HCT116 (cell line): ENCODE measurements at regions not wholly inside any gene's neighbourhood (a gene's known extent, or its start where the extent isn't known, plus 50 kb on each side); places are given as distances from the start of the nearest gene placed in this dataset.

Experiments
- ATAC-seq: fragments of 200-7000 bp; cut with Tn5 transposase; 2 replicates; pipeline ENCODE4 v1.9.1; 2020; ENCODE audit warnings: mild to moderate bottlenecking, moderate library complexity
- BruUV-seq: library from RNA; stranded (reverse); fragments of 400-500 nt; replicated peaks from 2 replicates; lab custom pipeline; 2021; lab: Mats Ljungman, UMichigan
- CTCF ChIA-PET: fragments of 300-600 bp; sonication (Branson Sonifier 250); formaldehyde crosslinking; loops from one replicate; lab custom pipeline; 2021; ENCODE audit warnings: antibody characterized with exemption; lab: Charles Lee
- POLR2A ChIA-PET: fragments of 300-600, 350-600 bp; sonication (Branson Sonifier 250); formaldehyde crosslinking; loops from one replicate; lab custom pipeline; 2021; ENCODE audit warnings: antibody characterized with exemption; lab: Charles Lee
- RAD21 ChIA-PET, 2 experiments: fragments of 300-600 bp; sonication (Branson Sonifier 250); formaldehyde crosslinking; loops; one replicate each; lab custom pipeline; 2023; ENCODE audit warnings: low total read pairs in 2 of 2; ENCODE audit not compliant: uncharacterized antibody in 2 of 2, unreplicated experiment in 2 of 2, low non-redundant PET in 1 of 2; lab: Charles Lee
- DNase-seq: peaks from one replicate; pipeline ENCODE4 v3.0.0-alpha.2; 2010; ENCODE audit warnings: low read depth, low spot score
- H2AFZ ChIP-seq: fragments of 200-600 bp; shearing (Covaris generic), sonication (generic); 2 replicates; pipeline ENCODE4 v1.6.1; 2017; ENCODE audit warnings: low read depth, mixed run types, mixed read lengths, antibody characterized with exemption, low read length; ENCODE audit not compliant: poor library complexity, severe bottlenecking
- H3K27ac ChIP-seq: 2 replicates; pipeline ENCODE4 v1.5.1; 2012; ENCODE audit warnings: low read depth, low read length
- H3K27me3 ChIP-seq: fragments of 200-600 bp; sonication (generic); 2 replicates; pipeline ENCODE4 v1.6.1; 2016; ENCODE audit warnings: mixed run types, low read length, mixed read lengths; ENCODE audit not compliant: insufficient read depth
- H3K36me3 ChIP-seq, 2 experiments: fragments of 200-500 bp in 1 of 2; fragments of 200-600 bp in 1 of 2; sonication (Bioruptor generic) in 1 of 2; sonication (generic) in 1 of 2; 2 replicates each; pipeline versions ENCODE4 v1.5.1 to v1.6.1; 2014 to 2016; ENCODE audit warnings: low read length in 2 of 2, inconsistent platforms in 1 of 2, mixed read lengths in 1 of 2, mixed run types in 1 of 2; ENCODE audit not compliant: insufficient read depth in 2 of 2, control insufficient read depth in 1 of 2
- H3K4me1 ChIP-seq, 2 experiments: fragments of 200-600 bp in 1 of 2; sonication (generic) in 1 of 2; 2 replicates each; pipeline versions ENCODE4 v1.5.1 to v1.6.1; 2012 to 2017; ENCODE audit warnings: low read length in 2 of 2, inconsistent platforms in 1 of 2, mild to moderate bottlenecking in 1 of 2, mixed read lengths in 1 of 2, mixed run types in 1 of 2, moderate library complexity in 1 of 2; ENCODE audit not compliant: insufficient read depth in 2 of 2, control insufficient read depth in 1 of 2
- H3K4me2 ChIP-seq: fragments of 200-600 bp; sonication (generic); 2 replicates; pipeline ENCODE4 v1.6.1; 2017; ENCODE audit warnings: mixed run types, low read length, mixed read lengths
- H3K4me3 ChIP-seq, 2 experiments: fragments of 200-600 bp in 1 of 2; sonication (generic) in 1 of 2; replicated peaks in 1 of 2; 2 replicates each; pipeline ENCODE4 v1.5.1; 2011 to 2016; ENCODE audit warnings: low read length in 2 of 2, control low read depth in 1 of 2, low read depth in 1 of 2, mild to moderate bottlenecking in 1 of 2, mixed read lengths in 1 of 2, mixed run types in 1 of 2
- H3K79me2 ChIP-seq: fragments of 200-600 bp; sonication (generic); 2 replicates; pipeline ENCODE4 v1.6.1; 2017; ENCODE audit warnings: mild to moderate bottlenecking, mixed run types, low read length, moderate library complexity, mixed read lengths; ENCODE audit not compliant: insufficient read depth
- H3K9ac ChIP-seq: fragments of 200-600 bp; sonication (generic); 2 replicates; pipeline ENCODE4 v1.6.1; 2016; ENCODE audit warnings: low read length, mixed read lengths
- H3K9me2 ChIP-seq: fragments of 200-600 bp; sonication (generic), shearing (Covaris generic); 2 replicates; pipeline ENCODE4 v1.6.1; 2017; ENCODE audit warnings: mixed run types, mild to moderate bottlenecking, moderate library complexity; ENCODE audit not compliant: insufficient read depth
- H3K9me3 ChIP-seq, 2 experiments: fragments of 200-500 bp in 1 of 2; fragments of 200-600 bp in 1 of 2; sonication (Bioruptor generic) in 1 of 2; sonication (generic) in 1 of 2; 2 replicates each; pipeline ENCODE4 v1.6.1; 2014 to 2017; ENCODE audit warnings: low read length in 2 of 2, mixed read lengths in 2 of 2, inconsistent platforms in 1 of 2, low read depth in 1 of 2, mild to moderate bottlenecking in 1 of 2, mixed run types in 1 of 2, moderate library complexity in 1 of 2; ENCODE audit not compliant: control insufficient read depth in 1 of 2, insufficient read depth in 1 of 2
- H4K20me1 ChIP-seq: fragments of 200-600 bp; sonication (generic), shearing (Covaris generic); 2 replicates; pipeline ENCODE4 v1.6.1; 2017; ENCODE audit warnings: mixed run types, mild to moderate bottlenecking, moderate library complexity; ENCODE audit not compliant: insufficient read depth
- JUND ChIP-seq: IDR thresholded peaks from 2 replicates; pipeline ENCODE4 v1.6.1; 2012
- POLR2A ChIP-seq: IDR thresholded peaks from 2 replicates; pipeline ENCODE4 v1.7.0; 2011; ENCODE audit warnings: borderline replicate concordance; ENCODE audit not compliant: insufficient read depth, insufficient read length; ENCODE audit errors: extremely low read depth
- POLR2AphosphoS5 ChIP-seq: IDR thresholded peaks from 2 replicates; pipeline ENCODE4 v1.6.1; 2011; ENCODE audit warnings: mild to moderate bottlenecking, low read depth, low read length, moderate library complexity
- SRF ChIP-seq: IDR thresholded peaks from 2 replicates; pipeline ENCODE4 v1.6.1; 2012; ENCODE audit warnings: low read depth
- TCF7L2 ChIP-seq: IDR thresholded peaks from 2 replicates; pipeline ENCODE4 v1.7.0; 2011; ENCODE audit warnings: borderline replicate concordance, inconsistent platforms; ENCODE audit not compliant: insufficient read depth, insufficient read length; ENCODE audit errors: extremely low read depth
- intact Hi-C: fragments of 100-400 bp; cut with micrococcal nuclease; formaldehyde crosslinking; loops from 2 replicates; pipeline ENCODE4 v1.10.0; 2022
- TF ChIP-seq, protein P1 (sequence below): IDR thresholded peaks from 2 replicates; pipeline ENCODE4 v1.6.1; 2011; ENCODE audit warnings: mild to moderate bottlenecking, low read length, moderate library complexity; ENCODE audit not compliant: insufficient replicate concordance; ENCODE audit errors: extremely low read depth

DNA sequence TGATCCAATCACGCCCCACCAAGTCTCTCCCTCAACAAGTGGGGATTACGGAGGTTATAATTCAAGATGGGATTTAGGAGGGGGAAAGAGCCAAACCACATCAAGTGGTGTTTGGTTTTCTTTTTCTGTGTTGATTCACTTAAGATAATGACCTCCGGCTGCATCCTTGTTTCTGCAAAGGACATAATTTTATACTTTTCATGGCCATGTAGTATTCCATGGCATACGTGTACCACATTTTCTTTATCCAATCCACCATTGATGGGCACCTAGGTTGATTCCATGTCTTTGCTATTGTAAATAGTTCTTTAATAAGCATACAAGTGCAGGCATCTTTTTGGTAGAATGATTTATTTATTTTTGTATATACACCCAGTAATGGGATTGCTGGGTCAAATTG is 162.5 kb upstream of the JUN start:
- Histone ChIP-seq H3K9me2 (no peaks in the 10 kb centered on the region), H3K9me3 (no peaks in the 10 kb centered on the region), H3K9ac (no peak overlapping the region), H2AFZ (no peak overlapping the region), H3K4me3 (no peak overlapping the region), H3K36me3 (no peaks in the 10 kb centered on the region), H3K27ac (no peak overlapping the region), H3K4me1 (no peaks in the 10 kb centered on the region), H3K4me2 (no peak overlapping the region), H3K79me2 (no peaks in the 10 kb centered on the region), H4K20me1 (no peaks in the 10 kb centered on the region), H3K27me3 (no peaks in the 10 kb centered on the region)
- TF ChIP-seq, protein P1, sequence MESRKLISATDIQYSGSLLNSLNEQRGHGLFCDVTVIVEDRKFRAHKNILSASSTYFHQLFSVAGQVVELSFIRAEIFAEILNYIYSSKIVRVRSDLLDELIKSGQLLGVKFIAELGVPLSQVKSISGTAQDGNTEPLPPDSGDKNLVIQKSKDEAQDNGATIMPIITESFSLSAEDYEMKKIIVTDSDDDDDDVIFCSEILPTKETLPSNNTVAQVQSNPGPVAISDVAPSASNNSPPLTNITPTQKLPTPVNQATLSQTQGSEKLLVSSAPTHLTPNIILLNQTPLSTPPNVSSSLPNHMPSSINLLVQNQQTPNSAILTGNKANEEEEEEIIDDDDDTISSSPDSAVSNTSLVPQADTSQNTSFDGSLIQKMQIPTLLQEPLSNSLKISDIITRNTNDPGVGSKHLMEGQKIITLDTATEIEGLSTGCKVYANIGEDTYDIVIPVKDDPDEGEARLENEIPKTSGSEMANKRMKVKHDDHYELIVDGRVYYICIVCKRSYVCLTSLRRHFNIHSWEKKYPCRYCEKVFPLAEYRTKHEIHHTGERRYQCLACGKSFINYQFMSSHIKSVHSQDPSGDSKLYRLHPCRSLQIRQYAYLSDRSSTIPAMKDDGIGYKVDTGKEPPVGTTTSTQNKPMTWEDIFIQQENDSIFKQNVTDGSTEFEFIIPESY: no peak
- TF ChIP-seq JUND (no peak), POLR2A (no peak), TCF7L2 (no peak)
- CTCF ChIA-PET: no interaction called here
- RAD21 ChIA-PET: no interaction called here
- no TSS peak for BruUV-seq
- intact Hi-C loops: no loop called here
- no peak for ATAC-seq
- DNase-seq: no peak
- POLR2A ChIA-PET: no interaction called here

DNA sequence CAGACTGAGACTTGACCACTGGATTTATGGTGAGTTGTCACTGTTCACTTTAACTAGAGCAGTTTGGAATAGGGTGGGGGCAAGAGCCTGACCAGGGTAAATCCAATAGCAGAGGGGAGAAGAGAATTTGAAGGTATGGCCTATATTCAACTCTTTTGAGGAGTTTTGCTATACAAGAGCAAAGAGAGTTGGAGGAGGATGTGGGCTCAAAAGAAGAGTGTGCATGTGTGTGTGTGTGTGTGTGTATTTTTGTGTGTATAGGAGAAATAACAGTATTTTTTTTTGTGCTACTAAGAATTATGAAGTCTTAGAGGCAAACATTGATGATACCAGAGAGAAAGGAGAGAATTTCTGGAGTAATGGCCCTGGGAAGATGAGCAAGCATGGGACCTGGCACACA is 164.8 kb upstream of the JUN start:
- Histone ChIP-seq H3K9ac (no peak overlapping the region), H4K20me1 (no peaks in the 10 kb centered on the region), H3K4me1 (no peaks in the 10 kb centered on the region), H3K9me2 (no peaks in the 10 kb centered on the region), H3K27me3 (no peaks in the 10 kb centered on the region), H3K27ac (no peak overlapping the region), H3K9me3 (no peaks in the 10 kb centered on the region), H3K4me3 (no peak overlapping the region), H3K79me2 (no peaks in the 10 kb centered on the region), H2AFZ (no peak overlapping the region), H3K4me2 (no peak overlapping the region), H3K36me3 (no peaks in the 10 kb centered on the region)
- no peak for TF ChIP-seq POLR2AphosphoS5
- TF ChIP-seq SRF: no peak
- DNase-seq (no peak), ATAC-seq (no peak)
- ChIA-PET CTCF (no interaction called here), RAD21 (no interaction called here), POLR2A (no interaction called here)
- intact Hi-C loops: no loop called here
- BruUV-seq: no TSS peak
